NCI-H1694 treated with DMSO at 0.1 percent for 48 hours (cell line): ENCODE measurements at regions not wholly inside any gene's neighbourhood (a gene's known extent, or its start where the extent isn't known, plus 50 kb on each side); places are given as distances from the start of the nearest gene placed in this dataset.

Experiments used
- DNase-seq: peaks from one replicate; lab custom pipeline; 2025; lab: John Stamatoyannopoulos, UW

GRCh38 chr10:30118590-30118989, 59.2 kb upstream of the JCAD start:
- DNase-seq = no peak

GRCh38 chr10:30117812-30118501, 58.6 kb upstream of the JCAD start:
- DNase-seq = no peak

- DNase-seq = no peak
These were observed 56.7 kb upstream of the JCAD start for GRCh38 chr10:30116041-30116491.

GRCh38 chr10:30115626-30115940, 56.2 kb upstream of the JCAD start:
- no peak for DNase-seq

DNA sequence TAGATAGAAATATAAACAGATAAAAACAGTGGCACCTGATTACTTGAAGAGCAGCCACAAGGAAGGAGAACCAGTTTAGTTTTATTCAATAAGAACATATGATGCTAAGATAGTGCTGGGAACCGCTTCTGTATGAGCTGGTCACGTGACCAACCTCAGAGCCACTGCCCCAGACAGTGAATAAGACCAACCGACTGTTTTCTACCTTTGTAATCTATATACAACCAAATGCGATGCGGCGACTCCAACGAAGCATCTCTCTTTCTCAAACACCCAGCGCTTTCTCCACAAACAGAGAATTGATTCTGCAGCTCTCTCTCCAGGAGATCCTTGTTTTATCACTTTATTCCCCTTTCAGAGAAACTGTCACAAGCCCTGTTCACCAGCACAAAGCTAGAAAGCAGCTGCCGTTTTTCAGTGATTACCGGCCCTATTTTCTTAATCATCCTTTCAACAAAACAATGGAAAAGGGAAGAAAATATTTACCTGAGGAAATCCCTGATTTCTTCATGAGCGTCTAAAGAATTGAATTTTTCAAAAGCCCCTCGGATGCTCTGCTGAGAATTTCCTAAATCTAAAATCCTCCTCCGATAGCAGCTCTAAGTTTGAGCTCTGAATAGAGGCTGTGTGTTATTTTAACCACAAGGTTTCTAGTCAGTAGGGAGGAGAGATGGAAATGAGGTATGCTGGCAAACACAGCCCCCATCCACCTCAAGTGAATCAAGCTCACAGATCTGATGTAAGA, 55.7 kb upstream of the JCAD start:
- peak; percentile 42 for DNase-seq

GRCh38 chr10:30114401-30114800, 55.0 kb upstream of the JCAD start:
- peak; percentile 38 for DNase-seq

GRCh38 chr10:30111340-30112022, 52.1 kb upstream of the JCAD start:
- no peak for DNase-seq
